HG03097 (cell line): ENCODE measurements at regions not wholly inside any gene's neighbourhood (a gene's known extent, or its start where the extent isn't known, plus 50 kb on each side); places are given as distances from the start of the nearest gene placed in this dataset.

Source experiments
- ATAC-seq: cut with Tn5 transposase; IDR thresholded peaks from one replicate; pipeline ENCODE4 v1.9.1; 2021; ENCODE audit not compliant: unreplicated experiment, low FRiP score

GRCh38 chr2:861655-862354 is 88.8 kb upstream of the SNTG2 start:
- no peak for ATAC-seq

DNA sequence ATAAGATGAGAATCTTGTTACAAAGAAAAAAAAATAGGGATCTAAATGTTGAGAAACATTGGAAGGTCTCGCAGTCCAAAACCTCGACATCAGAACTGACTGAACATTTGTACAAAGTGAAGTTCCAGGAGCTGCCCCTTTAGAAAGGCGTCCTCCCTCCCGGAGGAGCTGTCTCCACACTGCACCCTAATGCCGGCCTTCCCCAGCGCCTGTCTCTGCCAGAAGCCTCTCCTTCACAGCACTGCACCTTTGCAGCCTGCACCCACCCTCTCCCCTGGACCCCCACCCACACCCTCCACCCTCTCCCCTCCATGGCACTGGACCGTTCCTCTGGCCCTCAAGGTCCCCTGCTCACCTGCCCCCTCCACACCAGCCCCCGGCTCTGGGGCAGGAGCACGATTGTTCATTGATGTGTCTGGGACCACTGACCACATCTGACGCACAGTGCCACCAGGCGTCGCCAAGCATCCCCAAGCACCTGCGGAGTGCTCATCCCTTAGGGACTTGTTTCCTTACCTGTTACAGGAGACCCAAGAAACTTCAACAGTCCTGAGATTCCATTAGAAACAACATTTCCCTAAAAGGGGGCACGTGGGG is 90.3 kb upstream of the SNTG2 start:
- no peak for ATAC-seq

DNA sequence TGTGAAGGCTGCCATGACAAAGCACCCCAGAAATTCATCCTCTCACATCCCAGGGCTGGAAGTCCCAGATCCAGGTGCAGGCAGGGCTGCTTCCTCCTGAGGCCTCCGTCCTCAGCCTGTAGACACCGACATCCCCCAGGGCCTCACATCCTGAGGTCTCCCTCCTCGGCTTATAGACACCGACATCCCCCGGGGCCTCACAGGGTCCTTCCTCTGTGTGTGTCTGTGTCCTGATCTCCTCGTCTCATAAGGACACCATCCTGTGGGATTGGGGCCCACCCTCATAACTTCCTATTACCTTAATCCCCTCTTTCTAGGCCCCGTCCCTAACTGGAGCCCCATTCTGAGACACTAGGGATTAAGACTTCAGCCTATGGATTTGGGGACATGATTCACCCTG is 92.0 kb upstream of the SNTG2 start:
- ATAC-seq: no peak

GRCh38 chr2:857937-858336 is 92.7 kb upstream of the SNTG2 start:
- no peak for ATAC-seq

DNA sequence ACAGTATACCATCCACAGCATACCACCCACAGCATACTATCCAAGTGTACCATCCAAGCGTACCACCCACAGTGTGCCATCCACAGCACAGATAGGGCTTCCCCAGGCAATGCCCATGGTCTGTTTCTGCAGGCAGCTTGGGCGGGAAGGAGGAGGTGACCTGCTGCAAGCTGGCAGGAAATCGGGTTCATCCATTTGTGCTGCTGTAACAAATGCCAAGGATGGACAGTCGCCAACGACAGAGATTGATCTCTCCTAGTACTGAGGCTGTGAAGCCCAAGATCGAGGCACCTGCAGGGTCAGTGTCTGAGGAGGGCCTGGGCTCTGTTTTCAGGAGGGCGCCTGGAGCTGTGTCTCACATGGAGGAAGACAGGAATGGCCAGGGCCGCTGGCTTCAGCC is 93.6 kb upstream of the SNTG2 start:
- no peak for ATAC-seq

- no peak for ATAC-seq
These were observed 94.2 kb upstream of the SNTG2 start for GRCh38 chr2:856456-856855.

GRCh38 chr2:856041-856440 is 94.6 kb upstream of the SNTG2 start:
- no peak for ATAC-seq

GRCh38 chr2:855177-855576 is 95.5 kb upstream of the SNTG2 start:
- no peak for ATAC-seq

GRCh38 chr2:854460-854859 is 96.2 kb upstream of the SNTG2 start:
- no peak for ATAC-seq

DNA sequence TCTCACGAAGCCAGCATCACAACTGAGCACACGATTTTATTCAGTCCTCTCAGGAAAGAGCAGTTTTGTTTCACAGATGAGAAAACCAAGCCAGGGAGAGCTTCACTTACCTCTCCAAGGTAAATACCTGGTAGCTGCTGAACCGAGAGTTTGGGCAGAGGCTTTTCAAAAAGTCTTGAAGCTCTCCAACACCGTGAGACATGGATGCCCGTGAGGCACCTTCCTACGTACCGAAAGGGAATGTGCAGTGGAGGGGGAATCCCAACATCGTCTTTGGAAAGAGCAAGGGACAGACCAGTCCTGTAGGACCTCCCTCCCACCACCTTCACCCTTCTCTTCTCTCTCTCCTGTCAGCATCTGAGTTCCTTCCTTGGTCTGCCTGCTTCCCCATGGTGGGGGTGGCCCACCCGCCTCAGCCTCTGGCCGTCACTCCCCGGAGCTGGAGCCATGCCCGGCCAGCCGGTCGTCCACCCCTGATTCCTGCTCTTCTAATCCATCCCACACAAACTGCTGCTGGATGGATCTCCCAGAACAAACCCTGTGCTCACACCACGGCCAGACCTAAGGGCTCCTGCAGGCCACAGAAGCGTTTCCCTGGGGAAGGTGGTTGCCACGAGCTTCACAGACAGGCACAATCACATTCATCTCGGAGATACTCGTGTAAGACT is 97.3 kb upstream of the SNTG2 start:
- no peak for ATAC-seq

DNA sequence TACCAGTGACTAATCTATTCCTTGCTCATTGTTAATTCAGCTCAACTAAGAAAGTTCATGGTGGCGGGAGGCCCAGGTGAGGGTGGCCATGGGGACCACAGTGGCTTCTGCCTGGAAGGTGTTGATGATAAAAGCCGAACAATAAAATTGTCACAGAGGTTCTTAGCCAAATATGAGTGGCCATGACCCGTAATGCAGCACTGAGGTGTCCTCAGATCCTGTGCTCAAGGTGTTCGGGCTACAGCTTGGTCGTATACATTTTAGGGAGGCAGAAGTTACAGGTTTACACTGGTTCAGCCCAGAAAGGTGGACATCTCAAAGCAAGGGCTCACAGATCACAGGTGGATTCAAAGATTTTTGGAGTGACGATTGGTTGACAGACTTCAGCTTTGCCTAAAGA is 98.5 kb upstream of the SNTG2 start:
- ATAC-seq: no peak

- no peak for ATAC-seq
These were observed 99.0 kb upstream of the SNTG2 start for GRCh38 chr2:851680-852079.

DNA sequence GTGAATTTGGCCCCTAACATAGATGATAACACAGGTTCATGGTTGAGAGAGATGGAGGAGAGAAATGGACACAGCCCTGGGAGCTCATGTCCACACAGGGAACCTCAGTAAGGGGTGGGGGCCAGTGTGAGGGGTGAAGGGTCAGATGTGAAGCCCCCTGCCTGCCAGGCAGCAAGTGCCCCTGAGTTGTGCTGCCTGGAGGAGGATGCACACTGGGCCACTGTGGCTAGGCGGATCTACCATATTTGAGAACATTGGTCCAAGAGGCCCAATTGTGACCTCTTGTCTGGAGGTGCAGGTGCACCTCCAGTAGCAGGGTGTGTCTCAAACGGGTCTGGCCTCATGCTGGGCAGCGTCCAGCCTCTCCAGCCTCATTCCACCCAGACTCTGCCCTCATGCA is 99.6 kb upstream of the SNTG2 start:
- ATAC-seq: no peak

DNA sequence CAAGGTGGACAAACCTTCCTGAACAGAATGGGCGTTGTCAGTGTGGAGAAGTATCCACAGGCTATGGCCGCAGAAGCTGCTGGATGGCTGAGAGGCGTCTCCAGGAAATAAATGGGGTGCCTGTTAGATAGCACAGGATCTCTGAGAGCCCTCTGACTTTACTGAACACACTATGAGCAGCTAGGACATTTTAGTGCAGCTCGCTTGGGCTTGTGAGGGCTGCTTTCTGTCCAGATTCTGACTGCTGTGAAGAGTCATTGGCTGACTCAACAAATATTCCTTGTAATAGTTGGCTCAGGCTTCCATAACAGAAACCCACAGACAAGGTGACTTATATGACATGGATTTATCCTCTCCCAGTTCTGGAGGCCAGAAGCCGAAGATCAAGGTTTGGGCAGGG is 100.2 kb upstream of the SNTG2 start:
- no peak for ATAC-seq

GRCh38 chr2:848099-848498 is 102.5 kb upstream of the SNTG2 start:
- no peak for ATAC-seq

GRCh38 chr2:847669-848068 is 103.0 kb upstream of the SNTG2 start:
- ATAC-seq: no peak

- ATAC-seq: no peak
These were observed 105.9 kb upstream of the SNTG2 start for GRCh38 chr2:844715-845114.

DNA sequence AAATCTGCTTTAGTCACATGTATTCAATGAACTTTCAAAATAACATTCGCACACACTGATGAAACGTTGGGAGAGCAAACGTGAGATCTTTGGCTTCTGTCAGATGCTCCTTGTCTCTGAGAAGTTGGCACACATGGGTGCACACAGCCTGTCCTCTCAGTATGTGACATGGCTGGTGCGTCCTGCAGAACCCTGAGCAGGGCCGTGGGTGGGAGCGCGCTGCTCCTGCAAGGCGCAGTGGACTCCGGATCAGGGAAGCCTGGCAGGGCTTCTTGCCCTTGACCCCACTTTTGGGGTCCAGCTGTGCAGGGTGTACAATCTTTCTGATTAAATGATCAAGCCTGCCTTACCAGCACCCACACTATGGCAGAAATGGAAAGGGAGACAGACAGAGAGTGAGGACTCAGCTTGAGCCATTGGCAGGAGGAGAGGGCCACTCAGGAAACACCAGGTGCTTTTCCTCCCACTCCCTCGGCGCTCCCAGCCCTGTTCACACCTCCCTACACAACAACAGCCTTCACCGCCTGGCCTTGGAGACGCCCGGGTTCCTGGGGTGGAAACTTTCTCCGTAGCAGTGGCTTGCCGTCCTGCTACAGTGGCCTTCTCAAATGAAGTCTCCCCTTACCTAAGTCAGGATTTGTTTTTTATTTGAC is 108.4 kb upstream of the SNTG2 start:
- no peak for ATAC-seq

- no peak for ATAC-seq
These were observed 109.6 kb upstream of the SNTG2 start for GRCh38 chr2:841036-841435.

DNA sequence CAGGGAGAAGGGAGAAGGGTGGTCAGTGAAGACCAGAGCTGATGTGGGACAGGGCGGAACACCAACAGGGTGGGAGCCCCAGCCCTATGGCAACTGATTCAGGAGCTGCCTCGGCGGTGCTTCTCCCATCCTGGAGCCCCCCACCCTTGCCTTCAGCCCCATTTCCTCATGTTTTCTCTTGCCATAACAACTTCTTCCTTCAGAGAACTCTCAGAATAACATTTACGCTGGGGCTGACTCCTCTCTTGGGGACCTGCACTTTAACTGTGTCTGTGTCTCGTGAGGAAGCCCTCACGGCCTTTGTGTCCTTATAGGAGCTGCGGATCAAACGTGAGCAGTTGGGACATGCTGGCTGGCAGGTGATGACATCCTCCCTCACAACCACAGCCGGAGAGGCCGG is 116.4 kb upstream of the SNTG2 start:
- no peak for ATAC-seq

DNA sequence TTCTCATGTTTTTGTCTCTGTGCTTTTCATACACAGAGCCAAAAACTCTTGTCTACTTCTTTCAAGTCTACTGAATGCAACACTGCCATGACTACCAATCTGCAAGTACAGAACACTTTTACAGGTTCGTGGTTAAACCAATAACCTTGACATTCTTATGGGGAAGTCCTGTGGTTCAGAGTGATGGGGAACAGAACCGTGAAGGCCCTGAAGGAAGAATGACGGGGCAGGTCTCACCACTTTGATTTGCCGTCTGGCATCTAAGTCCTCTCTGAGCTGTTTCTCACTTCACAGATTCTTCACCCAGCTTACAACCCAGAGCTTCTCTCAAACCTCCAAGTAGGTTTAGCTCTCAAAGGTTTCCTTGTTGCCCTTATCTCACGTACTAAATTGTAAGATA is 117.5 kb upstream of the SNTG2 start:
- ATAC-seq: no peak

GRCh38 chr2:832635-833034 is 118.0 kb upstream of the SNTG2 start:
- ATAC-seq: no peak
